Skeletal muscle cell (primary cell): ENCODE measurements at regions not wholly inside any gene's neighbourhood (a gene's known extent, or its start where the extent isn't known, plus 50 kb on each side); places are given as distances from the start of the nearest gene placed in this dataset.

Experiments used
- DNase-seq: peaks from one replicate; pipeline ENCODE4 v3.0.0-alpha.2; 2010; ENCODE audit warnings: low read depth
- H3K4me3 ChIP-seq: 2 replicates; pipeline ENCODE4 v1.5.1; 2011; ENCODE audit warnings: low read depth, mild to moderate bottlenecking, control low read depth, low read length, moderate library complexity

GRCh38 chr2:239711911-239712570 lies 311.2 kb upstream of the HDAC4 start:
- H3K4me3 ChIP-seq, result no peak overlapping the region
- no peak for DNase-seq

GRCh38 chr2:239710953-239711861 lies 310.4 kb upstream of the HDAC4 start:
- H3K4me3 ChIP-seq, result no peak overlapping the region
- no peak for DNase-seq

- no peak for DNase-seq
- H3K4me3 ChIP-seq, result no peak overlapping the region
Observed at GRCh38 chr2:239706367-239706766, 305.5 kb upstream of the HDAC4 start.

- DNase-seq, result no peak
Observed at GRCh38 chr2:239704737-239705136, 303.9 kb upstream of the HDAC4 start.

GRCh38 chr2:239703834-239704233 lies 303.0 kb upstream of the HDAC4 start:
- DNase-seq, result no peak
- no peak overlapping the region for H3K4me3 ChIP-seq

More at GRCh38 chr2:239704737-239705136, 303.9 kb upstream of the HDAC4 start:
- no peak overlapping the region for H3K4me3 ChIP-seq

- no peak for DNase-seq
Observed at GRCh38 chr2:239700686-239701345, 300.0 kb upstream of the HDAC4 start.

GRCh38 chr2:239697399-239698164 lies 296.8 kb upstream of the HDAC4 start:
- no peak overlapping the region for H3K4me3 ChIP-seq
- DNase-seq, result no peak

More at GRCh38 chr2:239700686-239701345, 300.0 kb upstream of the HDAC4 start:
- H3K4me3 ChIP-seq, result no peak overlapping the region

- DNase-seq, result no peak
- no peak overlapping the region for H3K4me3 ChIP-seq
Observed at GRCh38 chr2:239696559-239697207, 295.9 kb upstream of the HDAC4 start.

- no peak for DNase-seq
- H3K4me3 ChIP-seq, result no peak overlapping the region
Observed at GRCh38 chr2:239695728-239696240, 295.0 kb upstream of the HDAC4 start.

GRCh38 chr2:239695106-239695727 lies 294.4 kb upstream of the HDAC4 start:
- no peak overlapping the region for H3K4me3 ChIP-seq
- no peak for DNase-seq

GRCh38 chr2:239694487-239694886 lies 293.7 kb upstream of the HDAC4 start:
- DNase-seq, result no peak

GRCh38 chr2:239693761-239694415 lies 293.1 kb upstream of the HDAC4 start:
- DNase-seq, result no peak

More at GRCh38 chr2:239694487-239694886, 293.7 kb upstream of the HDAC4 start:
- H3K4me3 ChIP-seq, result no peak overlapping the region

GRCh38 chr2:239693330-239693729 lies 292.5 kb upstream of the HDAC4 start:
- no peak for DNase-seq
- no peak overlapping the region for H3K4me3 ChIP-seq

More at GRCh38 chr2:239693761-239694415, 293.1 kb upstream of the HDAC4 start:
- no peak overlapping the region for H3K4me3 ChIP-seq

GRCh38 chr2:239692919-239693318 lies 292.1 kb upstream of the HDAC4 start:
- no peak overlapping the region for H3K4me3 ChIP-seq
- no peak for DNase-seq

- no peak for DNase-seq
- no peak overlapping the region for H3K4me3 ChIP-seq
Observed at GRCh38 chr2:239692362-239692851, 291.6 kb upstream of the HDAC4 start.

- DNase-seq, result no peak
- no peak overlapping the region for H3K4me3 ChIP-seq
Observed at GRCh38 chr2:239691720-239692119, 290.9 kb upstream of the HDAC4 start.
